H1 (cell line): ENCODE measurements at regions not wholly inside any gene's neighbourhood (a gene's known extent, or its start where the extent isn't known, plus 50 kb on each side); places are given as distances from the start of the nearest gene placed in this dataset.

ENCODE experiments used
- KDM5A ChIP-seq: fragments of 200-600 bp; IDR thresholded peaks from 2 replicates; pipeline ENCODE4 v1.7.1; 2012; ENCODE audit warnings: mild to moderate bottlenecking, low read length, inconsistent platforms, mixed read lengths
- NRF1 ChIP-seq: IDR thresholded peaks from 2 replicates; pipeline ENCODE4 v1.6.1; 2011; ENCODE audit warnings: mild to moderate bottlenecking, low read depth, low read length, improper control_type of control experiment
- PHF8 ChIP-seq: fragments of 200-600 bp; sonication (generic); conservative IDR thresholded peaks from 2 replicates; pipeline ENCODE4 v1.7.1; 2012; ENCODE audit warnings: low read depth, mild to moderate bottlenecking, inconsistent platforms, low read length, moderate library complexity

- TF ChIP-seq KDM5A (no peak), PHF8 (no peak), NRF1 (no peak)
These were observed 296.2 kb downstream of the LRRIQ3 start (continued) for GRCh38 chr1:73901738-73902137.
